ENCODE measurements at regions not wholly inside any gene's neighbourhood (a gene's known extent, or its start where the extent isn't known, plus 50 kb on each side); places are given as distances from the start of the nearest gene placed in this dataset.

DNA sequence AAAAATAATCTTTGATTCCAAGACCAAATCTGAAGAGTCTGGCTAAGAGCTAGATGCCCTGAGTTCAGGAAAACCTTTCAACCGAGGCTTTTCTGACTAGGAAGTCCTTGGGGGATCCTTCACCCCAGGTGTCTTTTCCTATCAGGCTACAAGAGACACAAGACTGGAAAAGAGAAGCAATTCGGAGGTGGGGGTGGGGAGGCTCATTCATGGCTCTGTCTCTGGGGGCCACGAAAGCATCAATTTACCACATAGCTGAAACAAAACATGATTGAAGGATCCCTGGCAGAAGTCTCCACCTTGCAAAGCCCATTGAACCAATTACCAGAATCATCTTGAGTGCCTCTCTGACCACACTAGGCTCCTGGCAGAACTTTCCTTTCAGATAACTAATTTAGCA is 239.8 kb upstream of the SALL1 start:
- peaks cover 9% of the 10 kb centered on the region for H3K9me3 Mint-ChIP-seq
- no peaks in the 10 kb centered on the region for H3K36me3 Mint-ChIP-seq (ENCODE audit: insufficient read depth)
- no peak for DNase-seq (ENCODE audit: low spot score in 2 of 2)
- H3K27ac Mint-ChIP-seq (ENCODE audit: low read depth), result no peak overlapping the region
- no peak overlapping the region for H3K4me3 Mint-ChIP-seq
- ATAC-seq (replicated peaks; ENCODE audit: extremely low read depth, poor library complexity, severe bottlenecking), result no peak
- no peaks in the 10 kb centered on the region for H3K4me1 Mint-ChIP-seq
- H3K27me3 Mint-ChIP-seq, result no peaks in the 10 kb centered on the region

DNA sequence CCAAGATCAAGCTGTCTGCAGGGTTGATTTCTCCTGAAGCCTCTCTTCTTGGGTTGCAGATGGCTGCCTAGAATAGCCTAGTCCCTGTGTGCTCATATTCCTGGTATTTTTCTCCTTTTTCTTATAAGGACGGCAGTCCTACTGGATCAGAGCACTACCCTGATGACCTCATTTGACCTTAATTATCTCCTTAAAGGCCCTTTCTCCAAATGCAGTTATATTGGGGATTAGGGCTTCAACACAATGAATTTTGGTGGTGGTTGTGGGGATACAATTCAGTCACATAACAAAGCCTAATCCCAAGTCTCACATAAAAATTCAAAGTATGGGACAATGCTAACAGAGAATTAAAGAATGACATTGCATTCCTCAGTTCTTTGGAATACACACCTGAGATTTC is 238.8 kb upstream of the SALL1 start:
- H3K9me3 Mint-ChIP-seq, result peaks cover 9% of the 10 kb centered on the region
- no peak overlapping the region for H3K4me3 Mint-ChIP-seq
- H3K27me3 Mint-ChIP-seq, result no peaks in the 10 kb centered on the region
- H3K4me1 Mint-ChIP-seq, result no peaks in the 10 kb centered on the region
- H3K27ac Mint-ChIP-seq (ENCODE audit: low read depth), result no peak overlapping the region
- DNase-seq (ENCODE audit: low spot score in 2 of 2) (no peak), ATAC-seq (replicated peaks; ENCODE audit: extremely low read depth, poor library complexity, severe bottlenecking) (no peak)
- H3K36me3 Mint-ChIP-seq (ENCODE audit: insufficient read depth), result no peaks in the 10 kb centered on the region

DNA sequence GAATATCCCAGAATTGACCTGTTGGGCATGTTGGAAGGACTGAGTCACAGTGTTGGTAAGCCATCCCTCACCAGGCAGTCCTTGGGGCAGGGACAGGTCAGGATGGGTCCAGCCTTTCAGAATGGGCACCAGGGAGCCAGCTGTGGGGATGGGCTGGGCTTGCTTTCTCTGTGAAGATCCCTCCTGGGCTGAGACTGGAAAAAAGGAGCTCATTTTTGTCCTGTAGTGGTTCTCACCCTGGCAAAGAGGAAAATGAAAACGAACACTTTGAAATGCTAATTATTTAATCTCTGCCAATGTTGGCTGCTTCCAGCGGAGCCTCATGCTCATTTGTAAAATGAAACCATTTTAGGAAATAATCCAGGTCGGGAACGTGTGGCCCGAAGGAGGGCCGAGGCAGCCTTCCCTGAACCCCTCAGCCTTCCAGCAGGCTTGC is 237.5 kb upstream of the SALL1 start:
- H3K4me1 Mint-ChIP-seq, result no peaks in the 10 kb centered on the region
- no peak overlapping the region for H3K4me3 Mint-ChIP-seq
- peaks cover 15% of the 10 kb centered on the region for H3K9me3 Mint-ChIP-seq
- no peaks in the 10 kb centered on the region for H3K27me3 Mint-ChIP-seq
- DNase-seq (ENCODE audit: low spot score in 2 of 2) (no peak), ATAC-seq (replicated peaks; ENCODE audit: extremely low read depth, poor library complexity, severe bottlenecking) (no peak)
- no peak overlapping the region for H3K27ac Mint-ChIP-seq (ENCODE audit: low read depth)
- H3K36me3 Mint-ChIP-seq (ENCODE audit: insufficient read depth), result no peaks in the 10 kb centered on the region

DNA sequence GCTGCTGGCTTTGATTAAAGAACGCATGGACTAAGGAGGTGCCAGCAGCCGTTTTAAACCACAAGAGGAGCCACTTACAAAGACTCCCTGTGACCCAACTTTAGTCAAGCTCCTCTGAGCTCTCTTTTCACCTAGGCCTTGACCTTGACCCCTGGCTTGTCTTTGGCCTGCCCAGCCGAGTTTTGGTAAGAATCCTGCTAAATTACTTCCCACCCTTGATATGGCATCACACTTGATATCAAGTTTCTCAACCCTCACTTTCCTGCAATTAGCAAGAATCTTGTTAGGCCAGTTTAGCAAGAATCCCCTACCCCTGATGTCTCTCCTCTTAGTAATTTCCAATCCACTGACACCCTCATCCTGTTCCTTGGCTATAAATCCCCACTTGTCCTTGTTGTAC is 232.8 kb upstream of the SALL1 start:
- no peak for DNase-seq (ENCODE audit: low spot score in 2 of 2)
- no peak for ATAC-seq (replicated peaks; ENCODE audit: extremely low read depth, poor library complexity, severe bottlenecking)
- Mint-ChIP-seq H3K27ac (ENCODE audit: low read depth) (no peak overlapping the region), H3K36me3 (ENCODE audit: insufficient read depth) (no peaks in the 10 kb centered on the region), H3K4me3 (no peak overlapping the region), H3K4me1 (no peaks in the 10 kb centered on the region), H3K27me3 (no peaks in the 10 kb centered on the region), H3K9me3 (peaks cover 18% of the 10 kb centered on the region)

DNA sequence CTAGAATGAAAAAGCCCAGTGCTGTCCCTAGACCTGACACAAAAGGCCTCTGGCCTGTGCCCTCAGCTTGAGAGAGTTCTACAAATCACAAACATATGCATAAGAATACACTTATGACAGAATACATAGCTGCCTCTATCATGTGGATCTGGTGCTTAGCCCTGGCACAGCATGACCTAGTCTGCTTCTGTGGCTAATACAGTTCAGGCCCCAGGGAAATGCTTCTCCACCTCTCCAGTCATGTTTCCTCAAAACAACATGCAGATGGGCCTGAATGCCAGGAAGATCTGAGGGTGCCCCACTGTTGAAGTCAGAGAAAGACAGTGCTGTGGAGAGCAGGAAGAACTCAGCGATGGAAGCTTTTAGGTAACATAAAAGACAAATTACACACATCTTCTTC is 231.9 kb upstream of the SALL1 start:
- Mint-ChIP-seq H3K4me3 (no peak overlapping the region), H3K36me3 (ENCODE audit: insufficient read depth) (no peaks in the 10 kb centered on the region), H3K27me3 (no peaks in the 10 kb centered on the region), H3K4me1 (no peaks in the 10 kb centered on the region), H3K9me3 (peaks cover 18% of the 10 kb centered on the region), H3K27ac (ENCODE audit: low read depth) (no peak overlapping the region)
- ATAC-seq (replicated peaks; ENCODE audit: extremely low read depth, poor library complexity, severe bottlenecking), result no peak
- no peak for DNase-seq (ENCODE audit: low spot score in 2 of 2)

DNA sequence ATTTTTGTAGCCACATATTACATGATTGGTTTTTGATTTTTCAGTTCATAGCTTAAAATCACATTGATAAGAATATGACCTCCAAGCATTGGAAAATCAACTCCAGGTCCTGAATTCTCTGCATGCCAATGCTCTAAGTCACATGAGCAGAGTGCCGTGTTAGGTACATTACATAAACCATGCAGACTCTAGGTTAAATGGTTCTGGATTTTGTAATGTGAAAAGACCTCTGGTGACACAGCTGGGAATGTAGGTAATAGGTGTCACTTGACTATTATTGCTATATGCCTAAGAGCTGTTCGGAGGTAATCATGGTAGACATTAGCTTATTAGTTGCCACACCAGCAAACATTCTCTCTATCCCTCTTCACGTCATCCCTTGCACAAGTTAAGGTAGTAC is 231.1 kb upstream of the SALL1 start:
- ATAC-seq (replicated peaks; ENCODE audit: extremely low read depth, poor library complexity, severe bottlenecking) (no peak), DNase-seq (ENCODE audit: low spot score in 2 of 2) (no peak)
- Mint-ChIP-seq H3K27ac (ENCODE audit: low read depth) (no peak overlapping the region), H3K9me3 (peaks cover 18% of the 10 kb centered on the region), H3K27me3 (no peaks in the 10 kb centered on the region), H3K4me1 (no peaks in the 10 kb centered on the region), H3K36me3 (ENCODE audit: insufficient read depth) (no peaks in the 10 kb centered on the region), H3K4me3 (no peak overlapping the region)

DNA sequence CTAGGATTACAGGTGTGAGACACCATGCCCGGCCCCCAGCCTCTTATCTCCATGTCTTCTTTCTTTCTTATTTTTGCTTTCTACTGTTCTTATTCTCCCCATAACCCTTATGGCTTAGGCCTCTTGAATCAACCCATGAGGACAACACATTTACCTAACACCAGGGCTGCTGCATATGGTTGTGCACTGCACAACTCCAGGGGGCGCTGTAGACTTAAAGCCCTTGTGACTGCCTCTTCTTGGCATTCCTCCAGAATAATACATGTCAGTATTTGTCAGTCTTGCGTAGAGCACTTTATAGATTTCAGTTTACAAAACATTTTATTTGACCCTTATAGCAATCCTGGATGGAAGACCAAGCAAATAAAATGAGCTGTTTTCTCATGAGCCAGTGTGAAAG is 225.0 kb upstream of the SALL1 start:
- Mint-ChIP-seq H3K27ac (ENCODE audit: low read depth) (no peak overlapping the region), H3K4me3 (no peak overlapping the region), H3K36me3 (ENCODE audit: insufficient read depth) (no peaks in the 10 kb centered on the region), H3K9me3 (peaks cover 9% of the 10 kb centered on the region), H3K27me3 (no peaks in the 10 kb centered on the region), H3K4me1 (no peaks in the 10 kb centered on the region)
- ATAC-seq (replicated peaks; ENCODE audit: extremely low read depth, poor library complexity, severe bottlenecking) (no peak), DNase-seq (ENCODE audit: low spot score in 2 of 2) (no peak)

DNA sequence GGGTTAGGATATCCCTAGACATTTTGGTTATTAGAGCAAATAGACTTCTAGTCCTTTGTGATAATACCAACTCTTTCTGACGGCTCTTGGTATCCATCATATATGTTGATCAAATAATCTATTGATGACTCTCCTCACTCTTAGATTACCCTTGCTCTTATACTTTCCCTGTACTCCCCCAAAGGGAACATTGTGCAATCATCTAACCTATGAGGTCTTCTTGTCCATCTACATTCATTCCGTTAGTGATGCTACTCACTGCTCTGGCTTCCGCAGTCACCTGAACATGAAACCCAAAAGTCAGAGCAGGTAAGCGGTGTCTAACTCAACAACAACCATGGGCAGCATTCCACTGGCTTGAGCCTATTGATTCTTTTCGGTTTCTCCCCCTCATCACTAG is 223.7 kb upstream of the SALL1 start:
- Mint-ChIP-seq H3K9me3 (peaks cover 6% of the 10 kb centered on the region), H3K4me3 (no peak overlapping the region), H3K4me1 (no peaks in the 10 kb centered on the region), H3K36me3 (ENCODE audit: insufficient read depth) (no peaks in the 10 kb centered on the region), H3K27me3 (no peaks in the 10 kb centered on the region), H3K27ac (ENCODE audit: low read depth) (no peak overlapping the region)
- DNase-seq (ENCODE audit: low spot score in 2 of 2) (no peak), ATAC-seq (replicated peaks; ENCODE audit: extremely low read depth, poor library complexity, severe bottlenecking) (no peak)

DNA sequence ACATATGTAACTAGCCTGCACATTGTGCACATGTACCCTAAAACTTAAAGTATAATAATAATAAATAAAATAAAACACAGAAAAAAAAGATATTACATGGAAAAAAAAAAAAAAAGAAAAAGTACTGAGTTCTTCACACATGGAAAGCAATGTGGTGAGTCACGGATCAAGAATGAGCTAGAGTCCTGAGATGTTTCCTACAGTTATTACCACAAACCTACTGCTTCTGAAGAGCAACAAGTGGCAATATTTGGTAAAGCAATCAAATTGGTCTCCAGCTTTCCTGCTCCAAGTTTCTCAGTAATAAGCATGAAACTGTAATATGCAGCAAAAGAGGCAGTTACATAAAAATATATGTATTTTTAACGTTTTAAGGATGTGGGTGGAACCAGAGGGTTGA is 223.3 kb upstream of the SALL1 start:
- H3K9me3 Mint-ChIP-seq, result peaks cover 6% of the 10 kb centered on the region
- H3K36me3 Mint-ChIP-seq (ENCODE audit: insufficient read depth), result no peaks in the 10 kb centered on the region
- no peaks in the 10 kb centered on the region for H3K27me3 Mint-ChIP-seq
- H3K4me1 Mint-ChIP-seq, result no peaks in the 10 kb centered on the region
- no peak overlapping the region for H3K27ac Mint-ChIP-seq (ENCODE audit: low read depth)
- no peak for DNase-seq (ENCODE audit: low spot score in 2 of 2)
- no peak for ATAC-seq (replicated peaks; ENCODE audit: extremely low read depth, poor library complexity, severe bottlenecking)
- H3K4me3 Mint-ChIP-seq, result no peak overlapping the region

DNA sequence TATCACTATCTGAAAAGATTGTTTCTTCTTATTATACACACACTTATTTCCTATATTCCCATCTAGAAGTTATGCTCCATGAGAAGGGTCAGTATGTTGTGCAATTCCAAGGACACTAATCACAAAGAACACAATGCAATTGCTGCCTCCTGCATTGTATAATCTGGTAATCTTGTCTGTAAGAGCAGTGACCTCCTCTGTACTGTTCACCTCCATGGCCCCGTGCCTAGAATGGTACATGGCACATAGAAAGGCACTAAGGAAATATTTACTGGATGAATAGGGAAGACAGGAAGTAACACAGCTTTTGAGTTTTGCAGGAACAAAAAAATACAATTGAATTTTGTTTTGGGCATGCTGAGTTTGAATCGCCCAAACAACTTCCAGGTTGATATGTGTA is 214.6 kb upstream of the SALL1 start:
- peaks cover 17% of the 10 kb centered on the region for H3K9me3 Mint-ChIP-seq
- no peaks in the 10 kb centered on the region for H3K27me3 Mint-ChIP-seq
- H3K4me1 Mint-ChIP-seq, result no peaks in the 10 kb centered on the region
- no peaks in the 10 kb centered on the region for H3K36me3 Mint-ChIP-seq (ENCODE audit: insufficient read depth)
- ATAC-seq (replicated peaks; ENCODE audit: extremely low read depth, poor library complexity, severe bottlenecking) (no peak), DNase-seq (ENCODE audit: low spot score in 2 of 2) (no peak)
- H3K4me3 Mint-ChIP-seq, result no peak overlapping the region
- no peak overlapping the region for H3K27ac Mint-ChIP-seq (ENCODE audit: low read depth)

DNA sequence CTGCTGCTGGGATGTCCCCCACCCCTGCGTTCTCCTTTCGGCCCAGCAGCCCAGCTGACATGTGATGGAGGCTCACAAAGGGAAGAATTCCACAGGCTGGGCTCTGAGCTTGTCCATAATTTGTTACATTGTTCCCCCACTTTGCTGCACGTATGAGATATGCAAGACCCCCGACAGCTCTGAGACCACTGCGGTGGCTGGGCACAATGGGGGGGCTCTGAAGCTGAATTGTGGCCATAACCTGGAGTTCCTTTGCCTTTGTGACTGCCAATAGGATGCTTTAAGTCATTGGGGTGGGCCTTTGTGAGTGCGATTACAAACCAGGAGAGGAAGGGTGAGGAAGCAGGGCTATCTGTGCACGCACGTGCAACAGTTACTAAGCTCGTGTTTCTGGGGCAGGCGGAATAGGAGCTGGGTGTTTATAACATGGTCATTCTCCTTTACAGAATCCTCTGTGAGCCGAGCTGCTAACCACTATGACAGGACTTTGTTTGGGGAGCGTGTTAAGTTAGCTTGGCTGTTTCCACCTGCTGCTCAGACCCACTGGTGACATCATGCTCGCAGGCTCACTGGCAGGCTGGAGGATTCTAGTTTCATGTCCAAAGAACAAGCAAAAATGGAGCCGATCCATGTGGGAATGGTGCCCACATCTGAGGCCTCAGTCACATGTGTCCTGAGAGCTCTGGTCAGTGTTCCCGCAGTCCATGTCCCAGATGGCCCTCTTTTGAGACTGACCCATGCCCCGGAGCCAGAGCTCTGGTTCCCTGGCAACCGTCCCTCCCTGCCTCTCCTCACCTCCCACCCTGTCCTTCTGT is 208.3 kb upstream of the SALL1 start:
- Mint-ChIP-seq H3K27me3 (no peaks in the 10 kb centered on the region), H3K36me3 (ENCODE audit: insufficient read depth) (no peaks in the 10 kb centered on the region), H3K27ac (ENCODE audit: low read depth) (no peak overlapping the region), H3K9me3 (peaks cover 12% of the 10 kb centered on the region), H3K4me1 (no peaks in the 10 kb centered on the region), H3K4me3 (no peak overlapping the region)
- no peak for ATAC-seq (replicated peaks; ENCODE audit: extremely low read depth, poor library complexity, severe bottlenecking)
- DNase-seq (ENCODE audit: low spot score in 2 of 2), result no peak

DNA sequence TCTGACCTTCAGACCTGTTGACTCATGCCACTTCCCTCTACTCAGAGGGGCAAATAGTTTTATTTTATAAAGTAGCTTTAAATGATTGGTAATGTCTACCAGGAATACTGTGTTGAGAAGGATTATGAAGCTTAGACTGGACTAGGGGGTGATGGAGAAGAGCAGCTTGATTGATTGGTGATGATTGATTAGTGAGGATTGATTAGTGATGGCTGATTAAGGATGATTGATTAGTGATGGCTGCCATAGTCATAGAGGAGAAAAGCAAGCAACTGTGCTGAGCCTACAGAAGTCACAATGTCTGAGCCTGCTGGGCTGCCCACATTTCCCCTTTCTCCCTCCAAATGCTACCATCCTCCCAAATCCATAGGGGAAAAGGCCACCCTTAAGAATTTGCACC is 206.8 kb upstream of the SALL1 start:
- Mint-ChIP-seq H3K4me1 (no peaks in the 10 kb centered on the region), H3K27me3 (no peaks in the 10 kb centered on the region), H3K36me3 (ENCODE audit: insufficient read depth) (no peaks in the 10 kb centered on the region), H3K4me3 (no peak overlapping the region), H3K27ac (ENCODE audit: low read depth) (no peak overlapping the region), H3K9me3 (peaks cover 16% of the 10 kb centered on the region)
- DNase-seq (ENCODE audit: low spot score in 2 of 2) (no peak), ATAC-seq (replicated peaks; ENCODE audit: extremely low read depth, poor library complexity, severe bottlenecking) (no peak)

DNA sequence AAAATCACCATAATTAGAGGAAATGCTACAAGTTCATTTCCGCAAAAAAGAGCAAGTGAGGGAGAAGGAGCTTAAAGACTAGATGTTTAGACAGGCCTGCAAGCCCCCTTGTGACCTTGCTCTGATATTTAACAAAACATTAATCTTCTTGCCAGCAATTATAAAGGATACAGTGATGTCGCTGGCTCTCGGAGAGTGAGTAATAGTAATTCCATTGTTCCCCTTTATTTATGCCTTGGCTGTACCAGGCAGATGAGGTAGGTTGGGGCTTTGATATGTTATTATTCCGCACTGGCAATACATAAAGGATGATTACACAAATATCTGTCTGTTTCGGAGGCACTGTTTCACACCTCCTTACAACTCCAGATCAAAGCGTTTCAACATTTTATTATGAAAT is 204.8 kb upstream of the SALL1 start:
- Mint-ChIP-seq H3K4me1 (no peaks in the 10 kb centered on the region), H3K27me3 (no peaks in the 10 kb centered on the region), H3K27ac (ENCODE audit: low read depth) (no peak overlapping the region), H3K36me3 (ENCODE audit: insufficient read depth) (no peaks in the 10 kb centered on the region), H3K4me3 (no peak overlapping the region), H3K9me3 (peaks cover 11% of the 10 kb centered on the region)
- ATAC-seq (replicated peaks; ENCODE audit: extremely low read depth, poor library complexity, severe bottlenecking) (no peak), DNase-seq (ENCODE audit: low spot score in 2 of 2) (no peak)

All from central memory CD8-positive, alpha-beta T cell (primary cell).